ENCODE measurements at regions not wholly inside any gene's neighbourhood (a gene's known extent, or its start where the extent isn't known, plus 50 kb on each side); places are given as distances from the start of the nearest gene placed in this dataset.

DNA sequence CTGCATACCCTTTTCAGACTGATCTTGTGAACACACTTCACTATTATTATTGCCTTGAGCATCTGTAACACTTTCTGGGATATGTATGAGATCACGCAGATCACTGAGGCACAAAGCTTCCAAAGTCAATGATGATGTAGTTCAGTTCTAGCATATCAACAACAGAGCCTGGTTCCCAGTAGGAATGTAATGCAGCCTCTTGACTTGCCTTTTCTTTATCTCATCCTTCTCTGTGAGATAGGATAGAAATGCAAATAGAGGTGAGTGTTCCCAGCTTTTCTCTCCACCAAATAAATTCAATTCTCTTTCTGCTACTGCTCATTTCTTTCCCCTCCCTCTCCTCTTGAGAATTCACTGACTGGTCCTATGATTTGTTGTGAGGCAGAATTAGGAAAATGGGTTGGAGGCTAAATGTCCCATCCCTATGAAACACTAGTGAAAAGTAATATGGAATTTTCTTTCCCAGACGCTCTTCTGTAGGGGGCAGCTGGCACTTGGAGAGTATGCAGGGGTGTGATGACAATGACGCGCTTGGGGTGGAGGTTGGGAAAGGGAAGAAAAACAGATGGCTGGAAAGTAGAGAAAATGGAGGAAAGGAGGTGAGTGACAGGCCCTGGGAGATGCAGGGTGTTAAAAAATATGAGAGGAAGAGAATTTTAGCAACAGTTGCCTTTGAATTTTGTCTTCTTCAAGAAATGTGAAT, 96.0 kb upstream of the TMTC1 start:
- TF ChIP-seq, protein P1, sequence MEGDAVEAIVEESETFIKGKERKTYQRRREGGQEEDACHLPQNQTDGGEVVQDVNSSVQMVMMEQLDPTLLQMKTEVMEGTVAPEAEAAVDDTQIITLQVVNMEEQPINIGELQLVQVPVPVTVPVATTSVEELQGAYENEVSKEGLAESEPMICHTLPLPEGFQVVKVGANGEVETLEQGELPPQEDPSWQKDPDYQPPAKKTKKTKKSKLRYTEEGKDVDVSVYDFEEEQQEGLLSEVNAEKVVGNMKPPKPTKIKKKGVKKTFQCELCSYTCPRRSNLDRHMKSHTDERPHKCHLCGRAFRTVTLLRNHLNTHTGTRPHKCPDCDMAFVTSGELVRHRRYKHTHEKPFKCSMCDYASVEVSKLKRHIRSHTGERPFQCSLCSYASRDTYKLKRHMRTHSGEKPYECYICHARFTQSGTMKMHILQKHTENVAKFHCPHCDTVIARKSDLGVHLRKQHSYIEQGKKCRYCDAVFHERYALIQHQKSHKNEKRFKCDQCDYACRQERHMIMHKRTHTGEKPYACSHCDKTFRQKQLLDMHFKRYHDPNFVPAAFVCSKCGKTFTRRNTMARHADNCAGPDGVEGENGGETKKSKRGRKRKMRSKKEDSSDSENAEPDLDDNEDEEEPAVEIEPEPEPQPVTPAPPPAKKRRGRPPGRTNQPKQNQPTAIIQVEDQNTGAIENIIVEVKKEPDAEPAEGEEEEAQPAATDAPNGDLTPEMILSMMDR (IDR thresholded peaks at IDR 0.05; ENCODE audit: low read depth, low read length), result no peak
- H3K4me3 ChIP-seq (replicated peaks in 1 of 2; ENCODE audit: low read depth in 2 of 2, low read length in 2 of 2), result no peak overlapping the region
- DNase-seq (ENCODE audit: low read depth in 2 of 2), result no peak

DNA sequence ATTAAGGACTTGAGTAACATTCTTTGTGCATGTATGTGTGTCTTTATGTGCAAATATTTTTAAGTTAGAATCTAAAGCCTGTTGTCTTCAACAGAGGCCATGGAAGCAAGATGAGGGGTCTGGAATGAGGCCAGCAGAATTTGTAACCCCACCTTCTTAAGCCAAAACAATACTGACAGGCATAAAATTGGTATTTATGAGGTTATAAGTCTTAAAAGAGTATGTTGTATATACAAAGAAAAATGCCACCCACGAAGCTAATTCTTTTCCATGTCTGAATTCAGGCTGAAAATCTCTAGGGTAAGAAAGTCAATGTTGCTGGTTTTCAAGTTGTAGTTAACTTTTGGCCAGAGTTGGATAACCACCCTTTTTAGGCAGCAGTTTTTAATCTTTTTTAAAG, 86.2 kb upstream of the TMTC1 start:
- no peak overlapping the region for H3K4me3 ChIP-seq (replicated peaks in 1 of 2; ENCODE audit: low read depth in 2 of 2, low read length in 2 of 2)
- TF ChIP-seq, protein P1 (IDR thresholded peaks at IDR 0.05; ENCODE audit: low read depth, low read length), result no peak
- no peak for DNase-seq (ENCODE audit: low read depth in 2 of 2)

DNA sequence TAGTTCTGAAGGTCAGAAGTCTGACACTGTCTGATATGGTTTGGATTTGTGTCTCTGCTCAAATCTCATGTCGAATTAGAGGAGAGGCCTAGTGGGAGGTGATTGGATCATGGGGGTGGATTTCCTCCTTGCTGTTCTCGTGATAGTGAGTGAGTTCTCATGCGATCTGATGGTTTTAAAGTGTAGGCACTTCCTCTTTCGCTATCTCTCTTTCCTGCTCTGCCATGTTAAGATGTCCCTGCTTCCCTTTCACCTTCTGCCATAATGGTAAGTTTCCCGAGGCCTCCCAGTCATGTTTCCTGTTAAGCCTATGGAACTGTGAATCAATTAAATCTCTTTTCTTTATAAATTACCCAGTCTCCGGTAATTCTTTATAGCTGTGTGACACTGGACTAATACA, 84.1 kb upstream of the TMTC1 start:
- H3K4me3 ChIP-seq (replicated peaks in 1 of 2; ENCODE audit: low read depth in 2 of 2, low read length in 2 of 2), result no peak overlapping the region
- no peak for DNase-seq (ENCODE audit: low read depth in 2 of 2)
- TF ChIP-seq, protein P1 (IDR thresholded peaks at IDR 0.05; ENCODE audit: low read depth, low read length), result no peak

DNA sequence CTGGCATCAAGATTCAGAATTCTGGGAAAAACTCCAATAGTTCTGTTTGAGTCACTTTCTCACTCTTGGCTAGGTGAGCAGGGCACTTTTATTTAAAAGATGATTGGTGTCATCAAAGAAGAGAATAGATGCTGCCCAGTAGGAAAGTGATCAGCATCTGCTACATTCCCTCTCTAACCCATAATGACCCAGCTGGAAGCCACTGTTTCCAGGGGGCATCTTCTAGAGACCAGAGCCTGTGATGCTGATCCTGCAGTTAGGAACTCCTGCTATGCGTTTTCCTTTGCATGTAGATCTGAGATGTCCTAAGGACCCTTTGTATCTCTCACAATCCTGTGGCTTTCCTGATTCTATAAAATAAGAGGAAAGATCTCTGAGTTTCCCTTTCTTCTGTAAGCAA, 79.9 kb upstream of the TMTC1 start:
- DNase-seq (ENCODE audit: low read depth in 2 of 2), result no peak
- H3K4me3 ChIP-seq (replicated peaks in 1 of 2; ENCODE audit: low read depth in 2 of 2, low read length in 2 of 2), result no peak overlapping the region
- TF ChIP-seq, protein P1 (IDR thresholded peaks at IDR 0.05; ENCODE audit: low read depth, low read length), result no peak

DNA sequence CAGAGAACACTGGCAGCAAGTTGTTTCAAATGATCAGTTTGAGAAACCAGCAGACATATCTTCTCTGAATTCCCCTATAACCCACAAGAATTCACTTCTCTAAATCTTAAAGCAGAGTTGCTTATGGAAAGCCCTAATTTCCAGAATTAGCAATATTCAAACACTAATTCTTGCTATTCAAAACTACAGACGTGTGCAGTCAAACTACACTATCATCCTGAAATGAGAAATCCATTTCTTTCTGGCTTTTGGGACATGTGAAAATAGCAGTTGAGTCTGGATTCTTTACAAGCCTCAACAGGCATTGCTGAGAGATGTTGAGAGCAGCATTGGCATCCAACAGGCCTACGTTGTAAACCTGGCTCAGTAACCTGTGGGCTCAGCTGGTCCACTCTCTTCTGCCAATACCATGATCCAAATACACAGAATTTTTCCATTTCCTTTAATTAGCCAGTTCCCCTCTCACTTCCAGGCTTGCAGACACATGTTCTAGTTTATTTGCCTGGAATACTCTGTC, 74.6 kb upstream of the TMTC1 start:
- TF ChIP-seq, protein P1 (IDR thresholded peaks at IDR 0.05; ENCODE audit: low read depth, low read length), result no peak
- no peak for DNase-seq (ENCODE audit: low read depth in 2 of 2)

DNA sequence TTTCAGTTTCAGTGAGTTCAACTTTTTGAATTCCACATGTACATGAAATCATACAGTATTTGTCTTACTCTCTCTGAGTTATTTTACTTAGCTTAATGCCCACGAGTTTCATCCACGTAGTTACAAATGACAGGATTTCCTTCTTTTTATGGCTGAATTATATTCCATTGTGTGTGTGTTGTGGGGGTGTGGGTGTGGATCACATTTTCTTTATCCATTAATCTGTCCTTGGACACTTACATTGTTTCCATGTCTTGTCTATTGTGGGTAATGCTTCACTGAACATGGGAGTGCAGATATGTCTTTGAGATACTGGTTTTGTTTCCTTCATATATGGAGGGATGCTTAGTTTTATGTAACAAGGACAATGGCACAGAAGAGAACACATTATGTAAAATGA, 63.5 kb upstream of the TMTC1 start:
- H3K4me3 ChIP-seq (replicated peaks in 1 of 2; ENCODE audit: low read depth in 2 of 2, low read length in 2 of 2), result no peak overlapping the region
- TF ChIP-seq, protein P1 (IDR thresholded peaks at IDR 0.05; ENCODE audit: low read depth, low read length), result no peak
- no peak for DNase-seq (ENCODE audit: low read depth in 2 of 2)

More for the DNA sequence above, 74.6 kb upstream of the TMTC1 start:
- no peak overlapping the region for H3K4me3 ChIP-seq (replicated peaks in 1 of 2; ENCODE audit: low read depth in 2 of 2, low read length in 2 of 2)

DNA sequence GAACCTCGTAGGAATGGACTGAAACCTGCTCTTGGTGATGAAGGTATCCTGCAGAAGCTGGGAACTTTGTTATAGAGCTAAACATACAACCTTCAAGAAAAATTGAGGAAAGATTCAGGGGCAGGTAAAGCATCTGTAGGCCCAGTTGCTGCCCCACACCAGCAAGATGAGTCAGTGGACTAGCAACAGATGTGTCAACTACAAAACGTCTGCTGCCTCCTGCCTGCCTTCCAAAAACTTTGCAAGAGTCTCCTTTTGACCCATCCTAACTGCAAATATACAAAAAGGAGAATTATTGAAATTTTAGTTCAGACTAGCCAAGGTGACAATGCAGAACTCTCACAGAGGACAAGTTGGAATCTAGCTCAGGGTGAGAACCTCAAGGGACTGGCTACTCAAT, 60.9 kb upstream of the TMTC1 start:
- TF ChIP-seq, protein P1 (IDR thresholded peaks at IDR 0.05; ENCODE audit: low read depth, low read length), result peak; percentile 19
- no peak overlapping the region for H3K4me3 ChIP-seq (replicated peaks in 1 of 2; ENCODE audit: low read depth in 2 of 2, low read length in 2 of 2)
- DNase-seq (ENCODE audit: low read depth in 2 of 2), result peak; percentile 10 to 54
